ENCODE measurements at regions not wholly inside any gene's neighbourhood (a gene's known extent, or its start where the extent isn't known, plus 50 kb on each side); places are given as distances from the start of the nearest gene placed in this dataset.

- Histone ChIP-seq H3K9me3 (ENCODE audit: low read length) (no peaks in the 10 kb centered on the region), H3K4me3 (ENCODE audit: low read length) (no peak overlapping the region), H3K36me3 (ENCODE audit: low read depth, low read length) (no peaks in the 10 kb centered on the region), H3K9ac (ENCODE audit: low read length) (no peak overlapping the region), H4K20me1 (ENCODE audit: low read length) (no peaks in the 10 kb centered on the region), H3K27ac (ENCODE audit: low read length) (no peak overlapping the region), H3K9me2 (replicated peaks; ENCODE audit: low read length) (no peaks in the 10 kb centered on the region), H3K27me3 (ENCODE audit: low read length) (no peaks in the 10 kb centered on the region), H3K79me2 (ENCODE audit: low read length) (no peaks in the 10 kb centered on the region), H3F3A (ENCODE audit: low read length, unreplicated experiment) (no peaks in the 10 kb centered on the region), H3K4me1 (ENCODE audit: insufficient read depth, low read length) (no peaks in the 10 kb centered on the region), H2AFZ (ENCODE audit: low read length) (no peak overlapping the region), H3K4me2 (ENCODE audit: low read length) (no peak overlapping the region)
- intact Hi-C loops (cut with micrococcal nuclease): no loop called here
- BruUV-seq (replicated peaks): no TSS peak
- ChIA-PET POLR2A (ENCODE audit: unreplicated experiment) (no interaction called here), CTCF (no interaction called here)
- no peak for ATAC-seq
- no peak for DNase-seq
- no peak for TF ChIP-seq EZH2phosphoT487 (IDR thresholded peaks at IDR 0.05; ENCODE audit: borderline replicate concordance, low read length)
- no peak for TF ChIP-seq CTCF (conservative IDR thresholded peaks at IDR 0.05; ENCODE audit: low read depth, low read length)
Observed at GRCh38 chr1:55359611-55360010, 144.4 kb upstream of the USP24 start.

DNA sequence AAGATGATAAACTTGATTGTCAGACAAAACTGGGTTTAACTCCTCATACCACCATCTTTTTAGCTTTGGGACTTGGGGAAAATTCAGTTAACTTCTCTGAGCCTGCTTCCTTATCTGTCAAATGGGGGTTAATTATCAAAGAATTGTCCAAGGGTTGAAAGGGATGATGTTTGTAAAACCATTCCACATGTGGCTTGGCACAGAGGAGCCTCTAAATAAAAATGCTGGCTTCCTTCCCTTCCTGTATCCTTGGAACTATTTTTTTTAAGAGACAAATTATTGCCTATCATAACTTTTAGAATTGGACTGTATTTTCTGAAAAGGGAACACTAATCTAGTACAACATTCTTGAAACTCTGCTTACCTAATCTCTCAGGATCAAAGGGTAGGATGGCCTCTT is 143.4 kb upstream of the USP24 start:
- CTCF ChIA-PET: no interaction called here
- H3K4me3 ChIP-seq (ENCODE audit: low read length): no peak overlapping the region
- H3K4me2 ChIP-seq (ENCODE audit: low read length): no peak overlapping the region
- ATAC-seq (no peak), DNase-seq (no peak)
- no peaks in the 10 kb centered on the region for H3K9me3 ChIP-seq (ENCODE audit: low read length)
- H2AFZ ChIP-seq (ENCODE audit: low read length): no peak overlapping the region
- POLR2A ChIA-PET (ENCODE audit: unreplicated experiment): no interaction called here
- BruUV-seq (replicated peaks): no TSS peak
- no peak overlapping the region for H3K27ac ChIP-seq (ENCODE audit: low read length)
- no peaks in the 10 kb centered on the region for H3K36me3 ChIP-seq (ENCODE audit: low read depth, low read length)
- TF ChIP-seq EZH2phosphoT487 (IDR thresholded peaks at IDR 0.05; ENCODE audit: borderline replicate concordance, low read length): no peak
- TF ChIP-seq EZH2 (IDR thresholded peaks at IDR 0.05; ENCODE audit: low read length, unreplicated experiment): no peak
- no peak for TF ChIP-seq CTCF (conservative IDR thresholded peaks at IDR 0.05; ENCODE audit: low read depth, low read length)
- H3K9ac ChIP-seq (ENCODE audit: low read length): no peak overlapping the region
- no peaks in the 10 kb centered on the region for H3K79me2 ChIP-seq (ENCODE audit: low read length)
- H3K9me2 ChIP-seq (replicated peaks; ENCODE audit: low read length): no peaks in the 10 kb centered on the region
- no peaks in the 10 kb centered on the region for H3K27me3 ChIP-seq (ENCODE audit: low read length)
- H3K4me1 ChIP-seq (ENCODE audit: insufficient read depth, low read length): no peaks in the 10 kb centered on the region
- intact Hi-C loops (cut with micrococcal nuclease): no loop called here
- no peaks in the 10 kb centered on the region for H4K20me1 ChIP-seq (ENCODE audit: low read length)
- H3F3A ChIP-seq (ENCODE audit: low read length, unreplicated experiment): no peaks in the 10 kb centered on the region

DNA sequence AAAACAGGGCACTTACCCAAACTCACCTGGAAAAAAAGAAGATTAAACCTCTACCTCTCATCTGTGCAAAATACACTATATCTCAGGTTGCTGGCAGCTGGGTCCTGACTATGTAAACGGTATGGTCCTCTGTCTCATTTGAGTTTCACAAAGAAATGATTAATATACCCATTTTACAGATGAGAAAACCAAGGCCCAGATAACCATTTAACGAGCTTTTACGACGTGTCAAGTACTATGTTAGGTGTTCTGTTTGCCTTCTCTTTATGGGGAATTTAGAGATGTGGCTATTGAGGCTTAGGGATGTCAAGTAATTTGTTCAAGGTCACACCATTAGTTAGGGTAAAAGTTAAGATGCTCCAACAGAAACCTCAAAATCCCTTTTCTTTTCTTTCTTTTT is 140.4 kb upstream of the USP24 start:
- no peak for ATAC-seq

More for the DNA sequence above, 140.4 kb upstream of the USP24 start:
- intact Hi-C loops (cut with micrococcal nuclease): no loop called here
- Histone ChIP-seq H3K4me2 (ENCODE audit: low read length) (no peak overlapping the region), H3K79me2 (ENCODE audit: low read length) (no peaks in the 10 kb centered on the region), H3K9me3 (ENCODE audit: low read length) (no peaks in the 10 kb centered on the region), H3K4me1 (ENCODE audit: insufficient read depth, low read length) (no peaks in the 10 kb centered on the region), H3K27ac (ENCODE audit: low read length) (no peak overlapping the region), H4K20me1 (ENCODE audit: low read length) (no peaks in the 10 kb centered on the region), H3K9ac (ENCODE audit: low read length) (no peak overlapping the region), H3K9me2 (replicated peaks; ENCODE audit: low read length) (no peaks in the 10 kb centered on the region), H3F3A (ENCODE audit: low read length, unreplicated experiment) (no peaks in the 10 kb centered on the region), H3K27me3 (ENCODE audit: low read length) (no peaks in the 10 kb centered on the region), H3K36me3 (ENCODE audit: low read depth, low read length) (no peaks in the 10 kb centered on the region), H2AFZ (ENCODE audit: low read length) (no peak overlapping the region), H3K4me3 (ENCODE audit: low read length) (no peak overlapping the region)
- TF ChIP-seq CTCF (conservative IDR thresholded peaks at IDR 0.05; ENCODE audit: low read depth, low read length) (no peak), EZH2phosphoT487 (IDR thresholded peaks at IDR 0.05; ENCODE audit: borderline replicate concordance, low read length) (no peak), EZH2 (IDR thresholded peaks at IDR 0.05; ENCODE audit: low read length, unreplicated experiment) (no peak)
- ChIA-PET CTCF (no interaction called here), POLR2A (ENCODE audit: unreplicated experiment) (no interaction called here)
- no TSS peak for BruUV-seq (replicated peaks)
- no peak for DNase-seq
